ENCODE measurements at regions not wholly inside any gene's neighbourhood (a gene's known extent, or its start where the extent isn't known, plus 50 kb on each side); places are given as distances from the start of the nearest gene placed in this dataset.
"Not testable (repeated sequence)": the region's sequence is repeated elsewhere in the genome, so short reads cannot be mapped to it uniquely, and the experiment has no call there.

- DNase-seq = no peak
Measured at GRCh38 chr6:78243519-78243918, 590.7 kb downstream of the MEI4 start.

GRCh38 chr6:78251931-78252330 is 599.1 kb downstream of the MEI4 start:
- DNase-seq = no peak

- no peak for DNase-seq
Measured at GRCh38 chr6:78253618-78254017, 600.8 kb downstream of the MEI4 start.

- no peak for DNase-seq
Measured at GRCh38 chr6:78259935-78260334, 607.1 kb downstream of the MEI4 start.

GRCh38 chr6:78260427-78260826 is 606.9 kb upstream of the IRAK1BP1 start:
- not testable (repeated sequence) for DNase-seq

- DNase-seq = no peak
Measured at GRCh38 chr6:78268591-78269452, 598.5 kb upstream of the IRAK1BP1 start.

GRCh38 chr6:78300885-78301284 is 566.5 kb upstream of the IRAK1BP1 start:
- no peak for DNase-seq

- DNase-seq = no peak
Measured at GRCh38 chr6:78302411-78302810, 564.9 kb upstream of the IRAK1BP1 start.

- DNase-seq = no peak
Measured at GRCh38 chr6:78308025-78308424, 559.3 kb upstream of the IRAK1BP1 start.

GRCh38 chr6:78322068-78322845 is 545.1 kb upstream of the IRAK1BP1 start:
- no peak for DNase-seq

GRCh38 chr6:78324213-78324612 is 543.1 kb upstream of the IRAK1BP1 start:
- DNase-seq = no peak

- no peak for DNase-seq
Measured at GRCh38 chr6:78340755-78341154, 526.6 kb upstream of the IRAK1BP1 start.

- no peak for DNase-seq
Measured at GRCh38 chr6:78345882-78346281, 521.5 kb upstream of the IRAK1BP1 start.

GRCh38 chr6:78347191-78347916 is 520.0 kb upstream of the IRAK1BP1 start:
- DNase-seq = no peak

- no peak for DNase-seq
Measured at GRCh38 chr6:78353040-78353439, 514.3 kb upstream of the IRAK1BP1 start.

- DNase-seq = no peak
Measured at GRCh38 chr6:78363688-78364087, 503.7 kb upstream of the IRAK1BP1 start.

GRCh38 chr6:78365473-78365872 is 501.9 kb upstream of the IRAK1BP1 start:
- DNase-seq = no peak

GRCh38 chr6:78377056-78377455 is 490.3 kb upstream of the IRAK1BP1 start:
- no peak for DNase-seq

- no peak for DNase-seq
Measured at GRCh38 chr6:78379982-78380381, 487.4 kb upstream of the IRAK1BP1 start.

- no peak for DNase-seq
Measured at GRCh38 chr6:78380541-78380940, 486.8 kb upstream of the IRAK1BP1 start.

- DNase-seq = no peak
Measured at GRCh38 chr6:78383968-78384367, 483.4 kb upstream of the IRAK1BP1 start.

GRCh38 chr6:78386854-78387253 is 480.5 kb upstream of the IRAK1BP1 start:
- not testable (repeated sequence) for DNase-seq

GRCh38 chr6:78390066-78390465 is 477.3 kb upstream of the IRAK1BP1 start:
- DNase-seq = no peak

Data from NCI-H2081 treated with DMSO at 0.1 percent for 48 hours (cell line).